IMR-90 (cell line): ENCODE measurements at regions not wholly inside any gene's neighbourhood (a gene's known extent, or its start where the extent isn't known, plus 50 kb on each side); places are given as distances from the start of the nearest gene placed in this dataset.

ENCODE experiments used
- ATAC-seq: fragments of 200-7000 bp; cut with Tn5 transposase; 2 replicates; pipeline ENCODE4 v1.9.1; 2020; ENCODE audit warnings: low read depth, mild to moderate bottlenecking, moderate library complexity
- BruUV-seq: library from RNA; stranded (reverse); fragments of 400-500 nt; replicated peaks from 2 replicates; lab custom pipeline; 2021; lab: Mats Ljungman, UMichigan
- CTCF ChIA-PET: fragments of 300-600 bp; formaldehyde crosslinking; extraction: SDS; loops from one replicate; lab custom pipeline; 2021; ENCODE audit warnings: antibody characterized with exemption; lab: Yijun Ruan, JAX
- POLR2A ChIA-PET: fragments of 300-600 bp; sonication (Branson Sonifier 250); formaldehyde crosslinking; loops from one replicate; lab custom pipeline; 2022; ENCODE audit warnings: antibody characterized with exemption; ENCODE audit not compliant: unreplicated experiment; lab: Charles Lee
- DNase-seq: peaks from one replicate; pipeline ENCODE4 v3.0.0; 2013
- H2AFZ ChIP-seq: replicated peaks from 2 replicates; pipeline ENCODE3; 2013; ENCODE audit warnings: low read length, mild to moderate bottlenecking; ENCODE audit not compliant: poor library complexity
- H2AK5ac ChIP-seq: 2 replicates; pipeline ENCODE4 v1.6.1; 2013; ENCODE audit warnings: low read depth, low read length, inconsistent platforms
- H2AK9ac ChIP-seq: replicated peaks from 2 replicates; pipeline ENCODE3; 2013; ENCODE audit warnings: mild to moderate bottlenecking, low read depth, low read length, moderate library complexity; ENCODE audit not compliant: poor library complexity
- H2BK120ac ChIP-seq: 2 replicates; pipeline ENCODE4 v1.6.1; 2013; ENCODE audit warnings: low read depth, low read length, inconsistent platforms
- H2BK15ac ChIP-seq: 3 replicates; pipeline ENCODE4 v1.6.1; 2013; ENCODE audit warnings: low read depth, low read length, inconsistent platforms
- H2BK20ac ChIP-seq: 2 replicates; pipeline ENCODE4 v1.6.1; 2013; ENCODE audit warnings: low read depth, mild to moderate bottlenecking, inconsistent platforms, low read length, moderate library complexity
- H2BK5ac ChIP-seq: 2 replicates; pipeline ENCODE4 v1.6.1; 2013; ENCODE audit warnings: mild to moderate bottlenecking, low read depth, low read length, inconsistent platforms; ENCODE audit not compliant: poor library complexity, severe bottlenecking
- H3K14ac ChIP-seq: replicated peaks from 2 replicates; pipeline ENCODE4 v1.6.1; 2013; ENCODE audit warnings: low read depth, low read length, inconsistent platforms
- H3K18ac ChIP-seq: 2 replicates; pipeline ENCODE4 v1.6.1; 2013; ENCODE audit warnings: low read depth, low read length, control low read depth
- H3K23ac ChIP-seq: 2 replicates; pipeline ENCODE4 v1.6.1; 2013; ENCODE audit warnings: low read depth, low read length, inconsistent platforms
- H3K27ac ChIP-seq: 2 replicates; pipeline ENCODE4 v1.5.1; 2013; ENCODE audit warnings: mild to moderate bottlenecking, control low read depth, low read length; ENCODE audit not compliant: insufficient read depth
- H3K27me3 ChIP-seq: 2 replicates; pipeline ENCODE4 v1.6.1; 2013; ENCODE audit warnings: low read length; ENCODE audit not compliant: control insufficient read depth, insufficient read depth
- H3K36me3 ChIP-seq: 2 replicates; pipeline ENCODE4 v1.6.1; 2013; ENCODE audit warnings: low read length, mixed read lengths; ENCODE audit not compliant: control insufficient read depth, insufficient read depth
- H3K4ac ChIP-seq: 2 replicates; pipeline ENCODE4 v1.6.1; 2013; ENCODE audit warnings: low read depth, low read length, inconsistent platforms
- H3K4me1 ChIP-seq: 2 replicates; pipeline ENCODE4 v1.6.1; 2013; ENCODE audit warnings: low read length, mixed read lengths; ENCODE audit not compliant: control insufficient read depth, insufficient read depth
- H3K4me2 ChIP-seq: 2 replicates; pipeline ENCODE4 v1.6.1; 2013; ENCODE audit warnings: low read depth, mild to moderate bottlenecking, control low read depth, low read length, moderate library complexity
- H3K4me3 ChIP-seq: 2 replicates; pipeline ENCODE4 v1.5.1; 2013; ENCODE audit warnings: low read depth, mild to moderate bottlenecking, control low read depth, low read length, moderate library complexity; ENCODE audit not compliant: insufficient read depth
- H3K56ac ChIP-seq: 2 replicates; pipeline ENCODE4 v1.6.1; 2013; ENCODE audit warnings: low read length, inconsistent platforms; ENCODE audit not compliant: insufficient read depth; ENCODE audit errors: extremely low read depth
- H3K79me1 ChIP-seq, 2 experiments: 2 replicates each; pipeline ENCODE4 v1.6.1; 2013; ENCODE audit warnings: low read length in 2 of 2, inconsistent platforms in 1 of 2, low read depth in 1 of 2
- H3K9ac ChIP-seq: 2 replicates; pipeline ENCODE4 v1.6.1; 2013; ENCODE audit warnings: low read depth, low read length, control low read depth
- H3K9me1 ChIP-seq: 2 replicates; pipeline ENCODE4 v1.6.1; 2013; ENCODE audit warnings: low read length, inconsistent platforms; ENCODE audit not compliant: insufficient read depth
- H3K9me3 ChIP-seq: 2 replicates; pipeline ENCODE4 v1.6.1; 2013; ENCODE audit warnings: low read length; ENCODE audit not compliant: control insufficient read depth, insufficient read depth
- H4K20me1 ChIP-seq: 2 replicates; pipeline ENCODE4 v1.6.1; 2013; ENCODE audit warnings: low read length, inconsistent platforms; ENCODE audit not compliant: insufficient read depth
- H4K5ac ChIP-seq: 2 replicates; pipeline ENCODE4 v1.6.1; 2013; ENCODE audit warnings: mild to moderate bottlenecking, low read depth, low read length, control low read depth
- H4K8ac ChIP-seq, 2 experiments: 2 replicates each; pipeline ENCODE4 v1.6.1; 2013; ENCODE audit warnings: low read depth in 2 of 2, low read length in 2 of 2, control low read depth in 1 of 2, inconsistent platforms in 1 of 2
- H4K91ac ChIP-seq: 2 replicates; pipeline ENCODE4 v1.6.1; 2013; ENCODE audit warnings: low read depth, low read length, inconsistent platforms; ENCODE audit not compliant: insufficient read depth
- BHLHE40 ChIP-seq: fragments of 150-350 bp; IDR thresholded peaks from 2 replicates; pipeline ENCODE4 v1.6.1; 2016; ENCODE audit warnings: mild to moderate bottlenecking, low read depth, low read length
- CEBPB ChIP-seq: IDR thresholded peaks from 2 replicates; pipeline ENCODE4 v1.6.1; 2012; ENCODE audit warnings: low read depth, low read length, improper control_type of control experiment
- CHD1 ChIP-seq: IDR thresholded peaks from 2 replicates; pipeline ENCODE4 v1.6.1; 2012; ENCODE audit warnings: low read depth, low read length, improper control_type of control experiment
- CTCF ChIP-seq: conservative IDR thresholded peaks from 2 replicates; pipeline ENCODE4 v1.5.1; 2012; ENCODE audit warnings: mild to moderate bottlenecking, low read depth, low read length, improper control_type of control experiment
- FOS ChIP-seq: fragments of 150-350 bp; IDR thresholded peaks from 2 replicates; pipeline ENCODE4 v1.6.1; 2016; ENCODE audit warnings: low read depth, low read length
- MAFK ChIP-seq: IDR thresholded peaks from 2 replicates; pipeline ENCODE4 v1.6.1; 2012; ENCODE audit warnings: low read depth, low read length, improper control_type of control experiment
- MAZ ChIP-seq: IDR thresholded peaks from 2 replicates; pipeline ENCODE4 v1.6.1; 2012; ENCODE audit warnings: low read depth, mild to moderate bottlenecking, low read length, improper control_type of control experiment, moderate library complexity, borderline replicate concordance
- MXI1 ChIP-seq: IDR thresholded peaks from 2 replicates; pipeline ENCODE4 v1.6.1; 2012; ENCODE audit warnings: low read depth, mild to moderate bottlenecking, low read length, moderate library complexity, borderline replicate concordance
- NFE2L2 ChIP-seq: fragments of 150-350 bp; IDR thresholded peaks from 2 replicates; pipeline ENCODE4 v1.6.1; 2016; ENCODE audit warnings: low read depth, mild to moderate bottlenecking, low read length
- POLR2A ChIP-seq: IDR thresholded peaks from 2 replicates; pipeline ENCODE4 v1.6.1; 2012; ENCODE audit warnings: mild to moderate bottlenecking, low read depth, low read length
- RAD21 ChIP-seq: IDR thresholded peaks from 2 replicates; pipeline ENCODE4 v1.6.1; 2012; ENCODE audit warnings: low read length, improper control_type of control experiment
- RCOR1 ChIP-seq: IDR thresholded peaks from 2 replicates; pipeline ENCODE4 v1.6.1; 2012; ENCODE audit warnings: mild to moderate bottlenecking, low read length, improper control_type of control experiment; ENCODE audit not compliant: insufficient replicate concordance
- RFX5 ChIP-seq: IDR thresholded peaks from 2 replicates; pipeline ENCODE4 v1.8.0; 2012; ENCODE audit warnings: low read depth, mild to moderate bottlenecking, low read length, moderate library complexity
- SMC3 ChIP-seq: fragments of 150-350 bp; IDR thresholded peaks from 2 replicates; pipeline ENCODE4 v1.6.1; 2016; ENCODE audit warnings: low read depth, mild to moderate bottlenecking, antibody characterized with exemption, low read length, moderate library complexity
- WGBS, 2 experiments: methylation state at CpG; one replicate each; pipeline versions ENCODE4 v1.1.5 to v1.1.7; 2013; ENCODE audit warnings: missing lambda C conversion rate in 2 of 2; ENCODE audit not compliant: insufficient read length in 1 of 2; ENCODE audit errors: extremely low coverage in 2 of 2; 5-methylcytosine and 5-hydroxymethylcytosine counted together
- dilution Hi-C: fragments of 300-500 bp; cut with HindIII; formaldehyde crosslinking; loops from one replicate; pipeline ENCODE4 v1.14.3; 2018; ENCODE audit warnings: low sequenced_read_pairs; ENCODE audit not compliant: unreplicated experiment
- in situ Hi-C: fragments of 300-500 bp; cut with MboI; formaldehyde crosslinking; loops from 3 replicates; pipeline ENCODE4 v1.14.3; 2019; ENCODE audit warnings: low sequenced_read_pairs, inconsistent platforms, mixed read lengths
- intact Hi-C: fragments of 100-400 bp; cut with micrococcal nuclease; formaldehyde crosslinking; loops from 2 replicates; pipeline ENCODE4 v1.10.0; 2022
- TF ChIP-seq, protein P1 (sequence below): fragments of 150-350 bp; IDR thresholded peaks from 2 replicates; pipeline ENCODE4 v1.6.1; 2016; ENCODE audit warnings: low read depth, mild to moderate bottlenecking, low read length, moderate library complexity, borderline replicate concordance
- TF ChIP-seq, protein P2 (sequence below): fragments of 150-350 bp; IDR thresholded peaks from 2 replicates; pipeline ENCODE4 v1.6.1; 2017; ENCODE audit warnings: mild to moderate bottlenecking, antibody characterized with exemption, low read length, low read depth

- intact Hi-C loops (no loop called here), in situ Hi-C loops (no loop called here), dilution Hi-C loops (no loop called here)
- Histone ChIP-seq H2AFZ (no peak overlapping the region), H3K4me2 (no peak overlapping the region), H2BK5ac (no peak overlapping the region), H2BK20ac (no peak overlapping the region), H3K4me1 (no peaks in the 10 kb centered on the region), H3K9ac (no peak overlapping the region), H2BK15ac (no peak overlapping the region), H3K23ac (no peak overlapping the region), H4K20me1 (no peaks in the 10 kb centered on the region), H2BK120ac (no peak overlapping the region), H4K8ac (no peak overlapping the region), H3K9me3 (peaks cover 51% of the 10 kb centered on the region), H2AK9ac (no peak overlapping the region), H3K27me3 (no peaks in the 10 kb centered on the region), H3K4me3 (no peak overlapping the region), H3K36me3 (no peaks in the 10 kb centered on the region), H3K56ac (no peak overlapping the region), H3K18ac (no peak overlapping the region), H3K79me1 (no peaks in the 10 kb centered on the region), H3K14ac (no peak overlapping the region), H3K27ac (no peak overlapping the region), H2AK5ac (no peak overlapping the region), H3K9me1 (no peaks in the 10 kb centered on the region), H3K4ac (no peak overlapping the region), H4K91ac (no peak overlapping the region), H4K5ac (no peak overlapping the region)
- TF ChIP-seq RAD21 (no peak), CTCF (no peak), POLR2A (no peak), SMC3 (no peak), MAZ (no peak), RCOR1 (no peak), BHLHE40 (no peak), RFX5 (no peak), NFE2L2 (no peak), FOS (no peak), CHD1 (no peak), CEBPB (no peak), MXI1 (no peak), MAFK (no peak)
- TF ChIP-seq, protein P1, sequence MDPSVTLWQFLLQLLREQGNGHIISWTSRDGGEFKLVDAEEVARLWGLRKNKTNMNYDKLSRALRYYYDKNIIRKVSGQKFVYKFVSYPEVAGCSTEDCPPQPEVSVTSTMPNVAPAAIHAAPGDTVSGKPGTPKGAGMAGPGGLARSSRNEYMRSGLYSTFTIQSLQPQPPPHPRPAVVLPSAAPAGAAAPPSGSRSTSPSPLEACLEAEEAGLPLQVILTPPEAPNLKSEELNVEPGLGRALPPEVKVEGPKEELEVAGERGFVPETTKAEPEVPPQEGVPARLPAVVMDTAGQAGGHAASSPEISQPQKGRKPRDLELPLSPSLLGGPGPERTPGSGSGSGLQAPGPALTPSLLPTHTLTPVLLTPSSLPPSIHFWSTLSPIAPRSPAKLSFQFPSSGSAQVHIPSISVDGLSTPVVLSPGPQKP: no peak
- TF ChIP-seq, protein P2, sequence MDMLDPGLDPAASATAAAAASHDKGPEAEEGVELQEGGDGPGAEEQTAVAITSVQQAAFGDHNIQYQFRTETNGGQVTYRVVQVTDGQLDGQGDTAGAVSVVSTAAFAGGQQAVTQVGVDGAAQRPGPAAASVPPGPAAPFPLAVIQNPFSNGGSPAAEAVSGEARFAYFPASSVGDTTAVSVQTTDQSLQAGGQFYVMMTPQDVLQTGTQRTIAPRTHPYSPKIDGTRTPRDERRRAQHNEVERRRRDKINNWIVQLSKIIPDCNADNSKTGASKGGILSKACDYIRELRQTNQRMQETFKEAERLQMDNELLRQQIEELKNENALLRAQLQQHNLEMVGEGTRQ: no peak
- BruUV-seq: no TSS peak
- DNase-seq: no peak
- POLR2A ChIA-PET: no interaction called here
- 27% methylated on average over 15 of the region's 28 CpGs; no CpG with 5 or more reads in 1 of the 2 experiments for WGBS, 2 experiments
- CTCF ChIA-PET: no interaction called here
- no peak for ATAC-seq
Observed at GRCh38 chr14:104322531-104323366, 184.4 kb downstream of the KIF26A start.
